ENCODE measurements at regions not wholly inside any gene's neighbourhood (a gene's known extent, or its start where the extent isn't known, plus 50 kb on each side); places are given as distances from the start of the nearest gene placed in this dataset.

- TF ChIP-seq CTCF (IDR thresholded peaks at IDR 0.05; ENCODE audit: low read depth, low read length, poor library complexity, severe bottlenecking) (no peak), EZH2phosphoT487 (IDR thresholded peaks at IDR 0.05; ENCODE audit: borderline replicate concordance, low read length) (no peak)
Measured at GRCh38 chr7:156533420-156533819, 107.2 kb upstream of the RNF32 start.

All from DOHH2 (cell line).